ENCODE measurements at regions not wholly inside any gene's neighbourhood (a gene's known extent, or its start where the extent isn't known, plus 50 kb on each side); places are given as distances from the start of the nearest gene placed in this dataset.

- TF ChIP-seq GATA3 (IDR thresholded peaks at IDR 0.05; ENCODE audit: low read depth, low read length) (no peak), GATA2 (IDR thresholded peaks at IDR 0.05; ENCODE audit: low read depth, low read length) (no peak)
Measured at GRCh38 chr9:115883467-115884329, 269.9 kb upstream of the PAPPA start.

All from SH-SY5Y (cell line).